GM19467 (cell line): ENCODE measurements at regions not wholly inside any gene's neighbourhood (a gene's known extent, or its start where the extent isn't known, plus 50 kb on each side); places are given as distances from the start of the nearest gene placed in this dataset.
"Not testable (repeated sequence)": the region's sequence is repeated elsewhere in the genome, so short reads cannot be mapped to it uniquely, and the experiment has no call there.

ENCODE experiments used
- ATAC-seq: cut with Tn5 transposase; IDR thresholded peaks from one replicate; pipeline ENCODE4 v1.9.1; 2021; ENCODE audit warnings: mild to moderate bottlenecking, moderate library complexity; ENCODE audit not compliant: unreplicated experiment

GRCh38 chr12:9413862-9414261 lies 193.9 kb downstream of the KLRB1 start:
- not testable (repeated sequence) for ATAC-seq

DNA sequence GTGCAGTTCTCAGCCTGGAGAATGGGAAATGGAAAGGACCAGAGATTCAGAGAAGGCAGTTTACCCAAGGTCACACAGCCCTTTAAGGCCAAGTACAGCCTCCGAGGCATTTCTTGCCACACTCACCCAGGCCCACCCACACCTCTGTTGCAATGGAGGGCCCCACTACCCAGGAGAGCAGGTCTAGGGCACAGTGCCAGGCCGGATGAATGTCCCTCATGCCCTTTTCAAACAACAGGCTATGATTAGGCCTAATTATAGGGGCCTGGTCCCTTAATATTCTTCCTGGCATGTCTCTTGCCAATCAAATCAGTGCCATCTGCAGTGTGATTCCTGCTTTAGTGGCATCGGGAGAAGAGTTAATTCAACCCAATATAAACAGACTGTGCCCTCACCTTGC lies 195.3 kb downstream of the KLRB1 start:
- not testable (repeated sequence) for ATAC-seq

DNA sequence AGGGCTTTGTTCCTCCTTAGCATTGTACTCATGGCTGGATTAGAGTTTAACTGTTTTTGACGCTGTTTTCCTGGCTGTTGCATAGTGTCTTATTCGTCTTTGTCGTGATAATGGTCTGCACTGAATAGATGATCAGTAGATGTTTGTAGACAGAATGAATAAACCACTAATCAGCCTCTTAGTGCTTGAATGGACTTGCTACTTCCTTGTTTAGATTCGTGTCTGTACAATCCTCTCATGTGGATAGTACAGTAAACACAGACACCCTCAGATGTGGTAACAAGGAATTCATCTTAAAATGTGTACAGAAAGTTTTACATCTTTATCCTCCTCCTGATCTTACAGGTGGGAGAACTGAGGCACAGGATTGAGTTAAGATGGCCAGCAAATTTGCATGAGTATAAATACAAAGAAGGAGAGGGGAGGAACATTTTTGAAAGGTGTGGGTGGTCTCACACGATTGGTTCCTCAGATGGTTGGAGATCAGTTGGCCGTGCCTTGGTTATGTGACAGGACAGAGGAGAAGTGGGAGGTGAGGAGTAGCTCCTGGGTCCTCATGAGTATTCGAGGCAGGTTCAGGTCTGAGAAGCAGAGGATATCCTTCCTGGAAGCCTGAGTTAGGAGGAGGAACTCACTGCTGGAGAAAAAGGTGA lies 196.0 kb downstream of the KLRB1 start:
- not testable (repeated sequence) for ATAC-seq

- not testable (repeated sequence) for ATAC-seq
Measured at GRCh38 chr12:9407425-9407748, 199.2 kb upstream of the PZP start.

GRCh38 chr12:9406564-9407424 lies 198.6 kb upstream of the PZP start:
- no peak for ATAC-seq

DNA sequence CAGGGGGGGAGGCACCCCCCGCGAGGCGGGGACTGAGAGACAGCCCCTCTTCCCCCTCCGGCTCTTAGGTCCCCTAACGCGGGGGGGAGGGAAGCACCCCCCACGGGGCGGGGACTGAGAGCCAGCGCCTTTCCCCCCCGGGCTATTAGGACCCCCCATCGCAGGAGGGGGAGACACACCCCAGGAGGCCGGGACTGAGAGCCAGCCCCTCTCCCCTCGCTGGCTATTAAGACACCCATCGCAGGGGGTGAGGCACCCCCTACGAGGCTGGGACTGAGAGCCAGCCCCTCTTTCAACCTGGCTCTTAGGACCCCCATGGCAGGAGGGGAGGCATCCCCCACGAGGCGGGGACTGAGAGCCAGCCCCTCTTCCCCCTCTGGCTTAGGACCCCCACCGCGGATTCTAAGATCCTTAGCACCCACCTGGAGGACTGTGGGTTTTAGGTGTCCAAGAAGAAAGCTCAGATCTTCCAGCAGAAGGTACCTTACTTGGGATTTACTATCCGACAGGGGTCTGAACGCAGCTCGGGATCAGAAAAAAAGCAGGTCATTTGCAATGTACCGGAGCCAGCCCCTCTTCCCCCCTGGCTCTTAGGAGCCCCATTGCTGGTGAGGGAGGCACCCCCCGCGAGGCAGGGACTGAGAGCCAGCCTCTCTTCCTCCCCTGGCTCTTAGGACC lies 197.8 kb upstream of the PZP start:
- ATAC-seq, result no peak

- ATAC-seq, result no peak
Measured at GRCh38 chr12:9404469-9405260, 196.5 kb upstream of the PZP start.

DNA sequence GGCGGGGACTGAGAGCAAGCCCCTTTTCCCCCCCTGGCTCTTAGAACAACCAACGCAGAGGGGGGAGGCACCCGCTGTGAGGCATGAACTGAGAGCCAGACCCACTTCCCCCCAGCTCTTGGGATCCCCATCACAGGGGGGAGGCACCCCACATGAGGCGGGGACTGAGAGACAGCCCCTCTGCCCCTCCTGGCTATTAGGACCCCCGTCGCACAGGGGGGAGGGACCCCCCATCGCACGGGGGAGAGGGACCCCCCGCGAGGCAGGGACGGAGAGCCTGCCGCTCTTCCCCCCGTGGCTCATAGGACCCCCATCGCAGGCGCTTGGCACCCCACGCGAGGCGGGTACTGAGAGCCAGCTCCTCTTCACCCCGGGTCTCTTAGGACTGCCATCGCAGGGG lies 195.8 kb upstream of the PZP start:
- ATAC-seq, result no peak

- ATAC-seq, result not testable (repeated sequence)
Measured at GRCh38 chr12:9402432-9403040, 194.3 kb upstream of the PZP start.

- not testable (repeated sequence) for ATAC-seq
Measured at GRCh38 chr12:9396367-9396766, 188.2 kb upstream of the PZP start.

- not testable (repeated sequence) for ATAC-seq
Measured at GRCh38 chr12:9395220-9395619, 187.0 kb upstream of the PZP start.

DNA sequence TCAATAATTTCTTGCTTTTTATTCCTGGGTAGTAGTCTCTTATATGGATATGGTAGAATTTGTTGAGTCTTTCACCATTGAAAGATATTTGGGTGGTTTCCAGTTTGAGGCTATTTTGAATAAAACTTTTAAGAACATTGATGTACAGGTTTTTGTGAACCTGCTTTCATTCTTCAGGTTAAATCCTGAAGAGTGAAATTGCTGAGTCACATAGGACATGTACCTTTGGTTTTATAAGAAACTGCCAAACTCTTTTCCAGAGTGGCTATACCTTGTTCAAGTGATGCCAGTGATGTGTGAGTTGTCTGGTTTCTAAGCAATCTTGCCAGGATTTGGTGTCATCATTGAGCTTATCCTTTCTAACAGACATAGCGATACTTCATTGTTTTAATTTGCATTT lies 184.6 kb upstream of the PZP start:
- no peak for ATAC-seq

- ATAC-seq, result no peak
Measured at GRCh38 chr12:9391815-9392214, 183.6 kb upstream of the PZP start.

- ATAC-seq, result no peak
Measured at GRCh38 chr12:9390761-9391160, 182.6 kb upstream of the PZP start.

- no peak for ATAC-seq
Measured at GRCh38 chr12:9389796-9390195, 181.6 kb upstream of the PZP start.

GRCh38 chr12:9388379-9388778 lies 180.2 kb upstream of the PZP start:
- no peak for ATAC-seq

DNA sequence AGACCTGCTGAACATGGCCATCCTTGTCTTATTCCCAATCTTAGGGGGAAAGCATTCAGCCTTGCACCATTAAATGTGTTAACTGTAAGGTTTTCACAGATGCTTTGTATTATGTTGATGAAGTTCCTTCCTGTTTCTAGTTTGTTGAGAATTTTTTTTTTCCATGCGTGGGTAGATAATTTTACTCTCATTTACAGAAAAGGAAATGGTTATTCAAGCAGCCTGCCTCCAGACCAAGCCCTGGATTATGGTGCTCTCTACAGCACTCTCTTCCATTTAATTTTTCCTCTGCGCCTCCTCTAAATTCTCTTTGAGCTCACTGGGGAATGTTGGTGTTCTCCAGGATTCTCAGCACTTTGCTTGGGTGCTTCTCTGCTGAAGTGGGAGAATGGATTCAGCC lies 179.3 kb upstream of the PZP start:
- ATAC-seq, result no peak

DNA sequence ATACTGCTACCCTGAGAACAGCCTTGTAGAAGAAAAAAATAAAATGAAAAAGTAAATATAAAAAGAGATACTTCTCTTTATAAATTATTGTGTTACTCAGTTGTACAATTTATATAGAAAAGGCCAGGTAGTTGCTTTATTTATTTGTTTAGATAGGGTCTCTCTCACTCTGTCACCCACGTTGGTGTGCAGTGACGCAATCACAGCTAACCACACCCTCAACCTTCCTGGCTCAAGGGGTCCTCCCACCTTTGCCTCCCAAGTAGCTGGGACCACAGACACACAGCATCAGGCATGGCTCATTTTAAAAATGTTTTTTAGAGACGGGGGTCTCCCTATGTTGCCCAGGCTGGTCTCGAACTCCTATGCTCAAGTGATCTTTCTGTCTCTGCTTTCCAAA lies 175.4 kb upstream of the PZP start:
- ATAC-seq, result no peak

- ATAC-seq, result no peak
Measured at GRCh38 chr12:9381619-9382018, 173.4 kb upstream of the PZP start.

GRCh38 chr12:9380650-9381049 lies 172.5 kb upstream of the PZP start:
- ATAC-seq, result no peak
